HG02840 (cell line): ENCODE measurements at regions not wholly inside any gene's neighbourhood (a gene's known extent, or its start where the extent isn't known, plus 50 kb on each side); places are given as distances from the start of the nearest gene placed in this dataset.

ENCODE experiments used
- ATAC-seq: cut with Tn5 transposase; IDR thresholded peaks from one replicate; pipeline ENCODE4 v1.9.1; 2021; ENCODE audit warnings: mild to moderate bottlenecking, moderate library complexity, moderate number of reproducible peaks; ENCODE audit not compliant: unreplicated experiment, low FRiP score

GRCh38 chr2:137817058-137817457 lies 147.2 kb upstream of the HNMT start:
- no peak for ATAC-seq

GRCh38 chr2:137823196-137823595 lies 141.1 kb upstream of the HNMT start:
- ATAC-seq: no peak

GRCh38 chr2:137824501-137824900 lies 139.8 kb upstream of the HNMT start:
- no peak for ATAC-seq

- peak; percentile 96 for ATAC-seq
Observed at GRCh38 chr2:137826373-137827372, 137.6 kb upstream of the HNMT start.

- no peak for ATAC-seq
Observed at GRCh38 chr2:137828624-137829023, 135.6 kb upstream of the HNMT start.

- ATAC-seq: no peak
Observed at GRCh38 chr2:137829251-137829650, 135.0 kb upstream of the HNMT start.

- ATAC-seq: no peak
Observed at GRCh38 chr2:137834760-137835379, 129.4 kb upstream of the HNMT start.

- ATAC-seq: no peak
Observed at GRCh38 chr2:137836671-137837070, 127.6 kb upstream of the HNMT start.

- ATAC-seq: no peak
Observed at GRCh38 chr2:137837830-137838229, 126.4 kb upstream of the HNMT start.

- no peak for ATAC-seq
Observed at GRCh38 chr2:137838255-137839092, 125.8 kb upstream of the HNMT start.

GRCh38 chr2:137842430-137842829 lies 121.8 kb upstream of the HNMT start:
- no peak for ATAC-seq

GRCh38 chr2:137842952-137843351 lies 121.3 kb upstream of the HNMT start:
- no peak for ATAC-seq

- no peak for ATAC-seq
Observed at GRCh38 chr2:137845422-137845821, 118.9 kb upstream of the HNMT start.

GRCh38 chr2:137846993-137847392 lies 117.3 kb upstream of the HNMT start:
- no peak for ATAC-seq

- ATAC-seq: no peak
Observed at GRCh38 chr2:137847443-137847842, 116.8 kb upstream of the HNMT start.

GRCh38 chr2:137857881-137858280 lies 106.4 kb upstream of the HNMT start:
- no peak for ATAC-seq

GRCh38 chr2:137862651-137863050 lies 101.6 kb upstream of the HNMT start:
- no peak for ATAC-seq

- no peak for ATAC-seq
Observed at GRCh38 chr2:137865954-137866540, 98.2 kb upstream of the HNMT start.

GRCh38 chr2:137870682-137871081 lies 93.6 kb upstream of the HNMT start:
- ATAC-seq: peak; percentile 77

GRCh38 chr2:137872577-137872976 lies 91.7 kb upstream of the HNMT start:
- peak; percentile 48 for ATAC-seq
